H9 (cell line): ENCODE measurements at regions not wholly inside any gene's neighbourhood (a gene's known extent, or its start where the extent isn't known, plus 50 kb on each side); places are given as distances from the start of the nearest gene placed in this dataset.

Experiments used
- DNase-seq: peaks from one replicate; pipeline ENCODE4 v3.0.0-alpha.2; 2017
- H2AFZ ChIP-seq: one replicate; pipeline ENCODE4 v1.6.1; 2013; ENCODE audit warnings: mild to moderate bottlenecking, low read length, control low read depth, moderate library complexity
- H2AK5ac ChIP-seq: 2 replicates; pipeline ENCODE4 v1.6.1; 2013; ENCODE audit warnings: low read length, control low read depth, mixed read lengths; ENCODE audit not compliant: insufficient read length
- H2BK120ac ChIP-seq: one replicate; pipeline ENCODE4 v1.6.1; 2013; ENCODE audit warnings: low read depth, mild to moderate bottlenecking, low read length, control low read depth, inconsistent platforms; ENCODE audit not compliant: poor library complexity, severe bottlenecking
- H2BK12ac ChIP-seq: 2 replicates; pipeline ENCODE4 v1.6.1; 2013; ENCODE audit warnings: low read length, control low read depth, mixed read lengths, low read depth; ENCODE audit not compliant: insufficient read length
- H2BK15ac ChIP-seq: 2 replicates; pipeline ENCODE4 v1.6.1; 2013; ENCODE audit warnings: low read depth, low read length, control low read depth
- H2BK20ac ChIP-seq: one replicate; pipeline ENCODE4 v1.6.1; 2013; ENCODE audit warnings: low read depth, mild to moderate bottlenecking, low read length, control low read depth, inconsistent platforms; ENCODE audit not compliant: poor library complexity, severe bottlenecking
- H2BK5ac ChIP-seq: 2 replicates; pipeline ENCODE4 v1.6.1; 2013; ENCODE audit warnings: low read length, control low read depth, mixed read lengths; ENCODE audit not compliant: insufficient read length
- H3K14ac ChIP-seq: 2 replicates; pipeline ENCODE4 v1.6.1; 2013; ENCODE audit warnings: low read length, control low read depth; ENCODE audit not compliant: insufficient read depth
- H3K18ac ChIP-seq: 2 replicates; pipeline ENCODE4 v1.6.1; 2013; ENCODE audit warnings: low read depth, mild to moderate bottlenecking, mixed read lengths, low read length, control low read depth; ENCODE audit not compliant: insufficient read length
- H3K23ac ChIP-seq: 2 replicates; pipeline ENCODE4 v1.6.1; 2013; ENCODE audit warnings: low read length, control low read depth, mixed read lengths, low read depth; ENCODE audit not compliant: insufficient read length
- H3K23me2 ChIP-seq: 2 replicates; pipeline ENCODE4 v1.6.1; 2013; ENCODE audit warnings: low read depth, mild to moderate bottlenecking, mixed read lengths, low read length, control low read depth; ENCODE audit not compliant: insufficient read length, poor library complexity, severe bottlenecking
- H3K27ac ChIP-seq: 2 replicates; pipeline ENCODE4 v1.5.1; 2013; ENCODE audit warnings: low read length, control low read depth, mixed read lengths, low read depth; ENCODE audit not compliant: insufficient read length
- H3K27me3 ChIP-seq: 2 replicates; pipeline ENCODE4 v1.6.1; 2013; ENCODE audit warnings: low read length, control low read depth, inconsistent platforms; ENCODE audit not compliant: insufficient read depth
- H3K4ac ChIP-seq: 2 replicates; pipeline ENCODE4 v1.6.1; 2013; ENCODE audit warnings: low read depth, mild to moderate bottlenecking, control low read depth, inconsistent platforms, low read length, moderate library complexity
- H3K4me1 ChIP-seq: 2 replicates; pipeline ENCODE4 v1.6.1; 2013; ENCODE audit warnings: low read length, control low read depth, inconsistent platforms; ENCODE audit not compliant: insufficient read depth
- H3K4me2 ChIP-seq: 2 replicates; pipeline ENCODE4 v1.6.1; 2013; ENCODE audit warnings: low read length, control low read depth, mixed read lengths; ENCODE audit not compliant: insufficient read length, insufficient read depth
- H3K56ac ChIP-seq: 2 replicates; pipeline ENCODE4 v1.6.1; 2013; ENCODE audit warnings: low read depth, mild to moderate bottlenecking, mixed read lengths, low read length, control low read depth; ENCODE audit not compliant: insufficient read length
- H3K79me1 ChIP-seq: 2 replicates; pipeline ENCODE4 v1.6.1; 2013; ENCODE audit warnings: low read depth, mild to moderate bottlenecking, moderate library complexity, low read length, control low read depth, inconsistent platforms; ENCODE audit not compliant: insufficient read depth, poor library complexity, severe bottlenecking
- H3K79me2 ChIP-seq: 2 replicates; pipeline ENCODE4 v1.6.1; 2013; ENCODE audit warnings: low read length, control low read depth, inconsistent platforms; ENCODE audit not compliant: insufficient read depth
- H3K9ac ChIP-seq: 2 replicates; pipeline ENCODE4 v1.6.1; 2013; ENCODE audit warnings: low read length, control low read depth, mixed read lengths; ENCODE audit not compliant: insufficient read length; ENCODE audit errors: extremely low read depth
- H3K9me3 ChIP-seq: one replicate; pipeline ENCODE4 v1.6.1; 2013; ENCODE audit warnings: low read depth, low read length, inconsistent platforms; ENCODE audit not compliant: control insufficient read depth
- H3T11ph ChIP-seq: one replicate; pipeline ENCODE4 v1.6.1; 2013; ENCODE audit warnings: mild to moderate bottlenecking, low read length, control low read depth, inconsistent platforms
- H4K20me1 ChIP-seq: one replicate; pipeline ENCODE4 v1.6.1; 2013; ENCODE audit not compliant: control insufficient read depth, insufficient read length, insufficient read depth
- H4K5ac ChIP-seq: 2 replicates; pipeline ENCODE4 v1.6.1; 2013; ENCODE audit warnings: low read depth, mild to moderate bottlenecking, mixed read lengths, low read length, control low read depth; ENCODE audit not compliant: insufficient read length
- H4K8ac ChIP-seq: replicated peaks from 2 replicates; pipeline ENCODE4 v1.6.1; 2013; ENCODE audit warnings: low read length, control low read depth, mixed read lengths, low read depth; ENCODE audit not compliant: insufficient read length
- H4K91ac ChIP-seq: 2 replicates; pipeline ENCODE4 v1.6.1; 2013; ENCODE audit warnings: low read depth, mild to moderate bottlenecking, moderate library complexity, mixed read lengths, low read length, control low read depth; ENCODE audit not compliant: insufficient read length
- H3K27ac Mint-ChIP-seq, 3 experiments: 2 replicates in 2 of 3; 3 replicates in 1 of 3; pipeline ENCODE4 v1.8.0; 2020 to 2021; ENCODE audit warnings: mixed read lengths in 3 of 3, mild to moderate bottlenecking in 1 of 3, moderate library complexity in 1 of 3
- H3K27me3 Mint-ChIP-seq: 2 replicates; pipeline ENCODE4 v1.8.0; 2021; ENCODE audit warnings: low read depth, mild to moderate bottlenecking, moderate library complexity, mixed read lengths
- H3K36me3 Mint-ChIP-seq, 3 experiments: 2 replicates in 2 of 3; 3 replicates in 1 of 3; pipeline ENCODE4 v1.8.0; 2020 to 2021; ENCODE audit warnings: low read depth in 3 of 3, mixed read lengths in 3 of 3; ENCODE audit not compliant: insufficient read depth in 1 of 3
- H3K4me1 Mint-ChIP-seq, 2 experiments: 2 replicates each; pipeline ENCODE4 v1.8.0; 2020; ENCODE audit warnings: mixed read lengths in 2 of 2
- H3K4me3 Mint-ChIP-seq, 2 experiments: 2 replicates in 1 of 2; 3 replicates in 1 of 2; pipeline ENCODE4 v1.8.0; 2020 to 2021; ENCODE audit warnings: mild to moderate bottlenecking in 2 of 2, mixed read lengths in 2 of 2, moderate library complexity in 1 of 2
- H3K9me3 Mint-ChIP-seq, 2 experiments: 2 replicates in 1 of 2; 3 replicates in 1 of 2; pipeline ENCODE4 v1.8.0; 2020; ENCODE audit warnings: mild to moderate bottlenecking in 2 of 2, mixed read lengths in 2 of 2, moderate library complexity in 1 of 2
- CTCF ChIP-seq: fragments of 200-600 bp; sonication (generic); conservative IDR thresholded peaks from 3 replicates; pipeline ENCODE4 v1.8.0; 2021; ENCODE audit warnings: antibody characterized with exemption, mild to moderate bottlenecking
- WGBS: extraction: QIAGEN DNeasy Blood & Tissue Kit; methylation state at CpG from one replicate; pipeline ENCODE4 v1.1.7; 2013; ENCODE audit warnings: missing lambda C conversion rate, low lambda C conversion rate, mixed read lengths; ENCODE audit not compliant: insufficient read length; ENCODE audit errors: extremely low coverage; 5-methylcytosine and 5-hydroxymethylcytosine counted together

DNA sequence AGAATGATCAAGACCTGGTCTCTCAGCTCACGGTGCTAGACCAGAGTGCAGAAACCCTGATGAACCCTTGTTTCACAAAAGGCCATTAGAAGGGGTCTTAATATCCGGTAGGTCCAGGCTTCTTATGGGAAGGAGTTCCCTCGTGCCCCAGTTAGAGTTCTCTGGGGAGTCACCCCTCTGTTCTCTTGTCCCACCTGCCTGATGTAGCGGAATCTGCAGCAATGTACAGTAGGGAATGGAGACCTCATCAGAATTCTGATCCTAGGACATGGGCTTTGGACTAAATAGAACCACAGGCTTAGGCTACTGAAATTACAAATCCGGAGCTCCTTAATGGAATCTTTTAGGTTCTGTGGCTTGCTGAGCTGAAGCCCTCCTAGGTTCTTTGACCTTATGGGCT lies 243.6 kb upstream of the IRX2 start:
- no peak overlapping the region for H4K5ac ChIP-seq
- no peaks in the 10 kb centered on the region for H3K9me3 ChIP-seq
- H3K36me3 Mint-ChIP-seq = no peaks in the 10 kb centered on the region; a peak in 1 of 7 replicates
- H4K8ac ChIP-seq = no peak overlapping the region
- H4K20me1 ChIP-seq = no peaks in the 10 kb centered on the region
- no peak overlapping the region for H2AK5ac ChIP-seq
- WGBS = no CpG with 5 or more reads among the region's 5 CpGs
- no peak overlapping the region for H4K91ac ChIP-seq
- H3K27me3 Mint-ChIP-seq = no peaks in the 10 kb centered on the region; the same call in 1 of the 2 replicates
- H3K79me1 ChIP-seq = no peaks in the 10 kb centered on the region
- H2AFZ ChIP-seq = no peak overlapping the region
- H3K27ac ChIP-seq = no peak overlapping the region
- no peak overlapping the region for H3K4me3 Mint-ChIP-seq
- H3K9ac ChIP-seq = no peak overlapping the region
- no peaks in the 10 kb centered on the region for H3K9me3 Mint-ChIP-seq
- no peaks in the 10 kb centered on the region for H3K4me1 ChIP-seq
- no peak for TF ChIP-seq CTCF
- H3K4me2 ChIP-seq = no peak overlapping the region
- H2BK5ac ChIP-seq = no peak overlapping the region
- H2BK15ac ChIP-seq = no peak overlapping the region
- peaks cover 9 to 13% of the 10 kb centered on the region in 2 experiments for H3K4me1 Mint-ChIP-seq
- H3K18ac ChIP-seq = no peak overlapping the region
- no peak for DNase-seq
- no peaks in the 10 kb centered on the region for H3K23me2 ChIP-seq
- H3T11ph ChIP-seq = no peak overlapping the region
- no peak overlapping the region for H2BK20ac ChIP-seq
- H3K14ac ChIP-seq = no peak overlapping the region
- no peak overlapping the region for H3K27ac Mint-ChIP-seq
- H2BK12ac ChIP-seq = no peak overlapping the region
- no peak overlapping the region for H2BK120ac ChIP-seq
- H3K56ac ChIP-seq = no peak overlapping the region
- H3K23ac ChIP-seq = no peak overlapping the region
- no peaks in the 10 kb centered on the region for H3K27me3 ChIP-seq
- H3K4ac ChIP-seq = no peak overlapping the region
- no peaks in the 10 kb centered on the region for H3K79me2 ChIP-seq
